HG03469 (cell line): ENCODE measurements at regions not wholly inside any gene's neighbourhood (a gene's known extent, or its start where the extent isn't known, plus 50 kb on each side); places are given as distances from the start of the nearest gene placed in this dataset.

Experiments
- ATAC-seq: cut with Tn5 transposase; IDR thresholded peaks from one replicate; pipeline ENCODE4 v1.9.1; 2021; ENCODE audit warnings: mild to moderate bottlenecking, moderate library complexity, moderate number of reproducible peaks; ENCODE audit not compliant: unreplicated experiment

DNA sequence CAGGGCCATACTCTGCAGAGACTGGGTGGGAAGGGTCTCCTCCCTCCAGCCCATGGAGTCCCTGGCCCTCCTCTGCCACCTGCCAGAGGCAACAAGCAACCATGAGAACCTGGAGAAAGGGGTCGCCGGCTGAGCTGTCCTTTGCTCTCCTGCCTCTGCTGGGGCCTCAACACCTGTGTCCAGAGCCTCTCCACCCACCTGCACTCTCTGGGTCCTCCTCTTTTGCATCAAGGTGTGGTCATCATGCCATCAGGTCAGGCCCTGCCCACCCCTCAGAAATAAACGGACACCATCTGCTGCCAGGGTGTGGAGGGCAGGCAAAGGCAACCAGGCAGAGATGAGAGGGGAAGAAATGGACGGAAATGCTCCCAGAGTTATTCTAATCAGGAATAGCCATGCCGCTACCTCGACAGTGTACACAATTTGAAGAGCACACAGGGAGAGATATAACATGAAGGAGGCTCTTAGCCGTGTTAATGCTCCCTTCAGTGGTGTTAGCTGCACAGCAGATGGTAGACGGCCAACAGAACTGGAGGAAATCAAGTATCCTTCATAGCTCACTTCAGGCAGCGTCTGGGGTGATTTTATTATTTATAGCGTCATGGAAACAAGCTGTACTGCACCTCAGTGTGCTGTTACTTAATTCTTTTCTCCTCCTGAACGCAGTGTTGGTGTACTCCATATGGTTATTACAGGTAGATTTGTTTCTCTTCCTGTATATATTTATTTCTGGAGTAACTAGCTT lies 247.9 kb downstream of the TSN start:
- no peak for ATAC-seq

DNA sequence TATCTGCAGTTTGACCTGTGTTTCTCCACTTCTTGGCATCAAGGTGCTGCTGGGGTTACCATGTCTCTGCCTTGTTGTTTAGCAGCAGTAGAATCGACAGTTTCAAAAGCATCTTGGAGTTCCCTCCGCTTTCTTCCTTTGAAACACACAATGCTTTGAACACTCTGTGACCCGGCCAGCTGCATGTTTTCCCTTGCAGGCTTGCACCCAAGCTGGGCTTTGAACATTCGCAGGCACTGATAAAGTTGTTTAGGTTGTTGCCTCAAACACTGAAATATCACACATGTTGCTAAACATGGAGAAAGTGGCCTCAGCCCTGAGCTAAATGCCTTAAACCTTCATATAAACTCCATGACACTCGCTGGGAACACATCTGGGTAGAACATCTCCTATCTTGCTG lies 251.7 kb downstream of the TSN start:
- ATAC-seq = no peak

DNA sequence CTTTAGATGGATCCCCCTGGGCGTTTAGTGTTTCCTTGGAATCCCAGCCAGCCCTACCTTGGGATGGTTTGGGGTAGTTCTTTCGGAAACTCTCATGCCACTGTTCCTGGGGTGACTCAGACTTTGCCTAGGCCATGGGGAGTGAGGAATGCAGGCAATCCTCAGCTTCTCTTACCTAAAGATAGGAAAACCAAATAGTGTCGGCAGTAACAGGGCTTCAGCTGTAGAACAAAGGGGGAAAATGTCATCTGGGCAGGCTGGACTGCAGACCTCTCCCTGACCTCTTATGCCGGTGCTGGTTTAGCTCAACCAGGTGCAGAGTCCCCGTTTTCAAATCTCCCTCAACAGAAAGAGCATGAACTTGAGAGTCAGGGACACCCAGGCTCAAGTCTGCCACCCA lies 252.1 kb downstream of the TSN start:
- ATAC-seq = no peak

DNA sequence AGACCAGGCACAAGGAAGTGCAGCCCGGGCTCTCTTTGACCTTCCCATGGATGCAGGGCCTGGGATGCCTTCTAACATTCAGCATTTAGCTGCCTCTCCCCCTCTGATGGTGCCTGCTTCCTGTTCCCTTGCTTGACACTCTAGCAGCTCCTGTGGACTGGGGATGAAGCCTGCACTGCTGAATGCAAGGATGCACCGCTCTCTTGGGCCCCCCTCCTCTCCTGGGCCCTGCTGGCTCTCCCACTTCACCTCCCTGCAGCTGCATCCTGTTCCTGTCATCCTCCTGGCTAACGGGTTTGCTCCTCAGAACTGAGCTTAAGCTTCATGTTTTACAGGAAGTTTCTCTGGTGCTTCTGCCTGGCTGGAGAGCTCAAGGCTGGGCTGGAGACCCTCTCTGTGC lies 254.1 kb downstream of the TSN start:
- ATAC-seq = no peak

DNA sequence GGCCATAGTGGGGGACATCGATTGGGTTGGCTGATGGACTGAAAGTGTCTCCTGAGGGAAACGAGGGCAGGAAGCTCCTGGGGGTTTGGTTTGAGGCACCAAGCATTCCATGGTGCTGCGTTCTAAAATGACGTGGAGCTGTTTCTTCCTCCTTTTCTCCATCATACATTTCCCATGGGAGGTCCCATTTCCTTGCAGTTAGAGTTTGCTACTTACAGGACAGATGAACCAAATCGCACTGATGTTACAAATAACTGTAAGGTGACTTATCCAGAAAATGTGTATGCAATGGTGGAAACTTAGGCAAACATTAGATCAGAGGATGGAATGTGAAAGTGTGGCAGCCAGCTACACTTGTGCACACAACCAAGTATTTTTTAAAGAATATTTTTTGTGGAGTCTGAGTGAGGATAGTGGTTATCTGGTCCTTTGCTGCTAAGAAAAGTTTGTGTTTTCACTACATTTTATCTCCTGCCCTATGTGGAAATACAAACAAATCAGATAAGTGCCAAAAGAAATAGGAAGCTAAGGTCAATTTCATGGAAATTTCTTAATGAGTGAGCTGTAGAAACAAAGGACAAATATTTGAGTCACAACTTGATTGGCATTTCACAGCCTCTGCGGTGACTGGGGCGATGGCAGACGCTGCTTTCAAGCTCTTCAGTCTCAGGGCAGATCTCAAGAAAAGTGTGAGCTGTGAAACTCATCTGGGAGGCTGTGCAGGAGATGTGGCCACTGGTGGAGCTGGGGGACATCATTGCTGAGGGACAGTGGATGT lies 256.2 kb downstream of the TSN start:
- ATAC-seq = no peak

DNA sequence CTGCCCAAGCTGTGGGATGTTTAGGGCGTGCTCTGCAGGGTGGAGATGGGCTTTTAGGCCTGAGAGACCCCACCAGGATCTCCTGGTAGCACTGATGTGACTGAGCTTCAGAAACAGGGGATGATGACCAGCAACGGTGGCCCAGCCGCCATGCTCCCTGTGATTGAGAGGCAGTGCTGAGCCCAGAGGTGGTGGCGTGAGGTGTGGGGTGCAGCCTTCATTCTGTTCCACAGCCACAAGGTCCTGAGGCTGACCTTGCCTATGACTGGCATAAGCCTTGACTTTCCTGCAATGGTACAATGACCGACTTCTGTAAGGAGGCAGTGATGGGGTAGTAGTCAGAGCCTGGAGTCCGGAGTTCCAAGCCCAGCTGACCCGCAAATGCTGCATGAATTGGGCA lies 263.3 kb downstream of the TSN start:
- no peak for ATAC-seq

DNA sequence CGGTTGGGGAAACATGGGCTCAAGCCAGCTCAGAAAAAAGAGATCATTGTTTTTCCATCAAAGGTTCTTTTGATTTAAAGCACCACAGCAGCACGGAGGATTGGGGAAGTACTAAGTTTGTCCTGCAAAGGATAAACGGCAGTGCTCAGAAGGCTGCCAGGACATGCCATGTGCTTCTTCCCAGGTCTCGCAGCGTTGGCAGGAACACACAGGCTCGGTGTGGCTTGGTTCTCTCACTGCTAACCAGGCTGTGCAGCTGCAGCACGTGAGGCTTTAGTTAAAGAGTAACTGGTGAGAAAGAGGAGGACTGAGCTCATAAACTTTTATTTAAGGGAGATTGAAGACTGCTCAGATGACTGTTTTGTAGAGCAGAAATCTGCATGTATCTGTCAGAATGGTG lies 264.3 kb downstream of the TSN start:
- no peak for ATAC-seq

DNA sequence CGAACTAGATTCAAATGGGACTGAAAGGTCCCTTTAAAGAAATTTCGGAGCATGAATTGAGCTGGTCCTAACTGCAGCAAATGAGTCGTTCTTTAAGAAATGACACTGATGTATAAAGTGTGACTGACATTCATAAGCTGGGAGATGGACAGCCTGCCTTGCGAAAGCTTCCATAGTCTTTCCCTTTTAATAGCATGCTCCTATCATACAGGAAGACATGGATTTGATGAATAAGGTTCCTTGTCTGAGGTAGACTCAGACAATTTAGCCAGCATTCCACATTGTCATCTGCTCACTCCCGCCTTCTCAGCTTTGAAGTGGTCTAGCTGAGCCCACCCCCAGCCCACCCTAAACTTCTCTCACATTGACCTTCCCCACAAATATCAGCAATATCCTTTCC lies 264.9 kb downstream of the TSN start:
- no peak for ATAC-seq

DNA sequence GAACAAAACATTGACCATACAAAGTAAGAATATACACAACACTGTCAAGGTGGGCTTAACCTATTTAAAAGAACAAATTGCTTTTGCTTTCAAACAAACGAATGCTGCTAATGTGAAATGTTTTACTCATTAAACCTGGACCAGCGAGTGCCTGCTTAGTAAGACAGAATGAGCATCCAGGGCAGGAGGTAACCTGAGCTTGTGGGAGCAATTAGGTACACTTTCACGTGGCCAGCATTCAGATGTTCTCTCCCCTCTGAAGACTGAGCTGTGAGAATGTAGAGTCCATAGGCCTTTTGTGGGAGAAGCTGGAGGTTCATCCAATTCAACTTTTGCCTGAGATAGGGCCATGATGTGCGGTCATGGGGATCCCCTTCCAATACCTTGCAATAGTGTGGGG lies 266.5 kb downstream of the TSN start:
- ATAC-seq = no peak

DNA sequence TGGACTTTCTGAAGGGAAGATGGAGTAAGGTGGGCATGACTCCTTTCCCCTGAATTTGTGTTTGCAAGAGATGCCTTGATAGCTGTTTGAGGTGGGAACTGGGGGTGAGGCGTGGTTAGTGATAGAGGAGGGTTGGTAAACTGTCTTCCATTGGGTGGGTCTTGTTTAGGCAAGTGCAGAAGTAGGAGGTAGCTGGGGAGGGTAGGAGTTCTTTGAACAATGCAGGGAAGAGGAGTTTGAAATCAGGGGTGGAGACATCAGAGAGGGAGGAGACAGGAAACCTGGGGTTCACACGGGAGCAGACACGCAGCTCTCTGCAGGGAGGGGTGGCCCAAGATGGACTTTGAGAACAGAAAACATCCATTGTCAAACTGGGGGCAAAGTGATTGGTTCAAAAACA lies 267.1 kb downstream of the TSN start:
- no peak for ATAC-seq

DNA sequence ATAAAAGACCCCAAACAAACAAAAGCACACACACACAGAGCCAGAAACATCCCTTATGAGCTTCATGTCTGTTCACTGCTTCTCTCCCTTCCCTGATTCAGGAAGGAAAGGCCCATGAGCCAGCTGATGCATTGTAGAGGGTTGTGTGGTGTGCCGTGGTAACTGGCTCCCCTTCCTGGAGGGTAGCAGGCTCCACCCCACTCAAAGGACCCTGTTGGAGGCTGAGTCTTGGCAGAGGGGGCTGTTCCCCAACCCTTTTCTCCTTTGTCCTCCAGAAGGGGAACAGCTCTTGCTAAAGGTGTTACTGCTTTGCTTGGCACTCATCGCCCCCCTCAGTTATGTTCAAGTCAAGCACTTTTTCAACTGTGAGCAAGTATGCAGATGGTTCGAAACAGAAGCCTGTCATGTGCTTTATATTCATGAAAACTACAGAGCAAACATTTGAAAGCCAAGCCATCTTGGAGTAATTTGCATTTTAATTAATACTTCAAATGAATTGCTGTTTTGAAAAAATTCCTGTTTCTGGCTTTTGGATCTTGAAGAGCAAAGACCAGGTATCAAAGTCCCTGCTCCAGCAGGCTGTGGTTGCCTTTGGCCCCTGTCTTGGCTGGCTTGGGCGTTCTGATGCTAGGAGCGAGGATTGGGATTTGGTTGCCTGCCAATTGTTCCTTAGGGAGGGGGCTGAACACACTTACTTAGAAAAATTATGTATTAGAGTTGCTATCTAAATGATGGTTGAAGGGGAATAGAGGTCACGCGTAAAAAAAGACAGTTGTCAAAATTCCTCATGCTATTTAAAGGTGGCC lies 267.8 kb downstream of the TSN start:
- ATAC-seq = no peak

DNA sequence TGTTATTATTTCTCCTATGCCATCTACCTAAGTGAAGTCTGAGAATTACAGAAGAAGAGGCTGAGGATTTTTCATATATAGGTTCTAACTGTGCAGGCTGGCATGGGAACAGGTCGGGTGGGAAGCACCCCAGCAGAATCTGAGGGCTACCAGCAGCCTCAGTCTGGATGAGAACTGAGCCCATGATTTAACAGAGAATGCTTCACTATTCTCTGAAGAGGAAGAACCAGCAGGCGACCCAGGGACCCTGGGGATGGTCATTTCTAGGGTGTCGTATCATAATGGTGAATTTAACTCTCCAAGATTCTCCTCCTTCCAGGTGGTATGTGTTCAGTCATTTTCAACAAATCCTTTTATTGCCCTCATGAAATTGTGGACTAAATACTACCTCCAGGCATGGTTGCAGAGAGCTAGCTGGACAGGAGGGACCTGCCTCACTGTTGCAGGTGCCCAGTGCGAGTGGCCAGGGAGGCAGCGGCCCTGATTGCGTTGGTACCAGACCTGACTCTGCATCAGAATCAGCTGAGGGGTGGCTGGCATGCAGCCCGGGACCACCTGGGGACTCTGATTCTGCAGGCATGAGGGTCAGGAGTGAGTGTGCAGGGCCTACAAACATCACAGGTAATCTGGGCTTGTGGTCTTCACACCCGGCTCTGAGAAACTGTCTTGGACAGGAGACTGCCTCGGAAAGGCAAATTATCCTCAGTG lies 272.2 kb downstream of the TSN start:
- ATAC-seq = no peak

DNA sequence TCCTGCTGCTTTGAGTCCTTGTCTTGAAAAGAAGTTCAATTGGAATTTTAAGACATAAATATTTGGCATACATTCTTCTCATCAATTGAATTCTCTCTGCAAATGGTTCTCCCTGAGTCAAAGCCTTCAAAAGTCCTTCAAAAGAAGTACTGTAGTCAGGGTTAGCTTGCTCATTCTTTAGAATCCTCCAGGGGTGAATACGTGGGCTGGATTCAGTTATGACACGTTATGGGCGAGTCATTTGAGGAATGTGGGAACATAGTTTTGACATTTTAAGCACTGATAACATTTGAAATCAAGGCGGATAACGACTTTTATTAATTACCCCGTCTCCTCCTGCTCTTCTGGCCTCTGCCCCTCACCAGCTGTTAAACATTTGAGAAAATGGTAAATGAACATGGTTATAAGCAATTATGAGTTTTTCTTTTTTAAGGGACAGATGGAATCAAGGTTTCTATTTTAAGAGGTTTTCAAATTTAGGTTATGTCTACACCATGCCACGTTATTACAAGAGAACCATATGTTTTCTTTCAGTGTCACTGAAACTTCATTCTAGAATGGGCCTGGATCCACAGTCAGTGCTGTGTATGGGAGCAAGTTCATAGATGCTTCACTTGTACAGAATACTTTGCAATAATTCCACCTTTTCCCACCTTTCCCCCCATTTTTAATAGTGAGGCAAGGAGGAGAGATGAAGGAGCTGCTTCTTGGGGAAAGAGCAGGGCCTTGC lies 273.1 kb downstream of the TSN start:
- no peak for ATAC-seq

DNA sequence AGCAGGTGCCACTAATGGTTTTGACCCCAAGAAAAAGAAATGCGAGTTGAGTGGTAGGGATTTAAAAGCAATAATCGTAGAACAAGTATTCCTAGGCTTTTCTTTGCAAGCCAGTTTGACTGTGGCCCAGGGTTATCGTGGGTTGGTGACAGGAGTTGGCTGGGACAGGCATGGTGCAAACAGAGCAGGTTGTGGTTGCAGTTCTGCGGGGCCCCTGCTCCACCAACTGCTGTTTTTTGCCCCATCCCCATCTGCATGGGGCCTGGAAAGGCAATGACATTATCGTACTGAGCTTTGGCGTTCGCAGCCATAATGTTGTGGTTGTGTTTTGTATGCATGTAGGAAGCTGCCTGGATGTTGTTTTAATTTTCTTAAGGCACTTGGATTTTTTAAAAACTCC lies 274.0 kb downstream of the TSN start:
- no peak for ATAC-seq

DNA sequence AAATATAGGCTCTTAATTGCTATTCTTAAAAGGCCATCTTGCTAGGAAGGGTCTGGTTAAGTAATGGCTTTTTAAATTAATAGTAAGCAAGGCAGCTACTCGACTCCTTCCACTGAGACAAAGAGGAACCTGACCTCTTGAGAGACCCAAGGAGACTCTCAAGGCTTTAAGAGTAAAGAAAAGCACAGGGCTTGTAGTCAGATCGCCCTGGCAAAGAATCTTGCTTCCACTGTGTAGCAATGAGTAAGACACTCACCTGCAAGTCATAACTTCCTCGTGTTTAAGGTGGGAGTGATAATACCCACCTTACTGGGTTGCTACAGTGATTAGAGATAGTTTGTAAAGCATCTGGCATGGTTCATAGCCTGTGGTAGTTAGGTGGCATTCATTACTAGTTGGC lies 274.5 kb downstream of the TSN start:
- no peak for ATAC-seq

DNA sequence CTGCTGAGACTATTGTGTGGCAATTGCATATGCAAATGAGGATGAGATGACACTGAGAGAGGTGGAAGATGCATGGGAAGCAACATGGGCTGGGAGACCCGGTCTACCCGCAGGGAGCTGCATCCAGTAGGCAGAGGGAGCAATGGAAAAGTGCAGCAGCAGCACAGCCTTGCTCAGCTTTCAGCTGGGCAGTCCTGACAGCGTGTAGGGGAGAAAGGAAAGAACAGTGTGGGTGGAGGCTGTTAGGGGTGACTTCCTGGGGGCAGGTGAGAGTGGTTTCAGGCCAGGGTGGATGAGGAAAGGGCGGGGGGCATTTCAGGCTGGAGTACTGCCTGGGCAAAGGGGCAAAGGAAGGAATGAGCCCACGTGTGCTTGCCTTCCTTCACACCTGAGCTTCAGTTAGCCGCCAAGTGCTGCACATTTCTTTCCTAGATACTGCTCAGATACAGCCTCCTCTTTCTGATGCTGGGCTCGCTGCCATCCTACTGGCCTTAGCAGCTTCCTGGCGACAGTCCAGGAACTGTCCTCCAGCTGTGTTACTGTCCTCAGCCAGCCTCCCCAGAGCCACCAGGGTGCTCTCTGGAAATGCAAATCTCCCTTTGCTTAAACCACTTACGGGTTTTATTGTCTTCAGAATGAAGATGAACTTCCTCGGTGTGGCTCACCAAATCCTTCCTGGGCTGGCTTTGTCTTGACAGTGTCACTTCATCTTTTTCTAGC lies 276.3 kb downstream of the TSN start:
- no peak for ATAC-seq

DNA sequence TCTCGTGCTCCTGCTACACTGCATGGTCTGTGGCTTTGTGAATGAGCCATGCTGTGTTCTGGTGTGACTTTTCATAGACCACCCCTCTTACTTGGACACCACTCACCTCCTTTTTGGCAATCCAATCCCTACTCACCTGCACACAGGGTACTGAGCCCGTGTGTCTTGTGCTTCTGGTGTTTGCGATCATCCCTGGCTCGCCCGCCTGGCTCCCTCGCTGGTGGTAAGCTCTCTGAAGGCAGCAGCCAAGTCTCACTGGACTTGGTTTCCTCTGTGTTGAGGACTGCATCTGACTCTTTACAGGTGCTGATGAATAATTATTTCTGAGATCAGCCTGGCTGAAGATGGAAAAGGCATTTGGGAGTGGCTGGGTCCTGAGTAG lies 276.8 kb downstream of the TSN start:
- no peak for ATAC-seq

DNA sequence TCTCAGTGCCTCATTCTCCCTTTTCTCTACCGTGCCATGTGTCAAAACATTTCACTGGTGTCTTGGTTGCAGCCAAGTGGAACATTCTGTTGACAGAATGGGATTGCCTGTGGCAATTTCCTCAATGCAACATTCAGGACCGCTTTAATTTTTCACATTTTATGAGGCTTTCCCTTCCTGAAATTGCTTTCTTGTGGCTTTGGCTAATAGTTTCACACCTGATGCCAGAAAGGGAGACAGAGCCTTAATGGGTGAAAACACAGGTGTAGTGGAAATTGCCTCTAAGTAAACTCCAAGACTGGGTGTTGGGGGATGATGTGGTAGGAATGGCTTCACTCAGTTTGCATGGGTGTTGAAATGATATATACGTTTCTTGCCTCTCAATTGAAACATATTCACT lies 278.3 kb downstream of the TSN start:
- no peak for ATAC-seq

DNA sequence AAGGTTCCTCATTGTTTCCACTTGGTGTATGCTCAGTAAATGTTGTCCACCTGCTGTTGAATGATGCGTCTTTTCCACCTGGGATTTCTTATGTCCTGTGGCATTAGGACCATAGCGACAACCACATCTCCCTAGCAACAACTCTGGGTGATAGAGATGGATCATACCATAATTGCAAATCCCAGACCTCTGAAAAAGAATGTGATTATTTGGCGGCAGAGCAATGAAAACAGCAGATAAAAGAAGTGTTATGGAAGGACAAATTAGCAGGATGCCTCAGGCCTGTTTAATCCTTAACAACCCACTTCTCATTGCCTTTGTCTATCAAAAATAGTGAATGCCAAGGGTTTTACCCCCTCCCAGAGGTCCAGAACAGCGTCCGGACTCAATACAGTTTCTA lies 278.9 kb downstream of the TSN start:
- ATAC-seq = no peak

DNA sequence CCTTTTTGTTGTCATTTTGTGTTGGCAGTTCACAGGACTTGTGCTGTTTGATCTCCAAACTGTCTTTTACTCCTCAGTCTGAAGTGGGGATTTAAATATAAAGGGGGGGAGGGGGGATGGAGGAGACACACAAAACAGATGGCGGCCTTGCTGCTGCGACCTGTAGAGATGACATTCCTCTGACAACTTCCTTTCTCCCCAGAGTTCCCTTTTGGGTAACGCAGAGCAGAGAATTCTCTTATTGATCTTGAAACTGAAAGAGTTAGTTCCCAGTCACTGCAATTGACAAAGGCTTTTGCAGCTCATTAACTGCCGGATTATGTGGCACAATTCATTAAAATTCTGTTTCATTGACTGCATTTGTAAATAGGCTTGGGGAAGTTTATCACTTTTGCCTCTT lies 279.3 kb downstream of the TSN start:
- ATAC-seq = no peak
